Thyroid gland (tissue), 4 donors: ENCODE measurements at regions not wholly inside any gene's neighbourhood (a gene's known extent, or its start where the extent isn't known, plus 50 kb on each side); places are given as distances from the start of the nearest gene placed in this dataset.

Experiments used
- DNase-seq, 2 donors: peaks; one replicate each; pipeline ENCODE4 v3.0.0-alpha.2; 2019
- H3K27ac ChIP-seq, 3 donors: fragments of 200-600 bp; sonication (generic); 1 replicate in 2 of 3; 2 replicates in 1 of 3; pipeline ENCODE4 v1.5.1; 2016 to 2019; ENCODE audit warnings: mild to moderate bottlenecking in 1 of 3, moderate library complexity in 1 of 3
- H3K27me3 ChIP-seq: fragments of 200-600 bp; sonication (generic); one replicate; pipeline ENCODE4 v1.5.1; 2019
- H3K36me3 ChIP-seq, 2 donors: fragments of 200-600 bp; sonication (generic); one replicate each; pipeline ENCODE4 v1.5.1; 2016 to 2019
- H3K4me1 ChIP-seq, 2 donors: fragments of 200-600 bp; sonication (generic); one replicate each; pipeline ENCODE4 v1.5.1; 2017 to 2019
- H3K4me3 ChIP-seq, 3 donors: fragments of 200-600 bp; sonication (generic); replicated peaks in 1 of 3; 1 replicate in 2 of 3; 2 replicates in 1 of 3; pipeline ENCODE4 v1.5.1; 2016; ENCODE audit warnings: mild to moderate bottlenecking in 1 of 3
- H3K9me3 ChIP-seq: fragments of 200-600 bp; sonication (generic); one replicate; pipeline ENCODE4 v1.5.1; 2017
- POLR2A ChIP-seq, 2 donors: fragments of 450-650 bp; IDR thresholded peaks; one replicate each; pipeline ENCODE4 v1.6.1; 2017; ENCODE audit warnings: antibody characterized with exemption in 2 of 2, mild to moderate bottlenecking in 2 of 2, moderate library complexity in 1 of 2
- WGBS, 2 donors: methylation state at CpG; one replicate each; pipeline ENCODE4 v1.1.5; 2017; 5-methylcytosine and 5-hydroxymethylcytosine counted together
- intact Hi-C: fragments of 100-400 bp; cut with DNase I; formaldehyde crosslinking; loops from one replicate; pipeline ENCODE4 v1.15.1; 2023
- TF ChIP-seq, protein P1 (sequence below), 6 experiments: fragments of 200-600 bp in 3 of 6; fragments of 450-650 bp in 3 of 6; sonication (generic) in 3 of 6; IDR thresholded peaks; one replicate each; pipeline ENCODE4 v1.5.1; 2016 to 2019; ENCODE audit warnings: antibody characterized with exemption in 6 of 6, mild to moderate bottlenecking in 2 of 6, inconsistent platforms in 1 of 6, moderate library complexity in 1 of 6

DNA sequence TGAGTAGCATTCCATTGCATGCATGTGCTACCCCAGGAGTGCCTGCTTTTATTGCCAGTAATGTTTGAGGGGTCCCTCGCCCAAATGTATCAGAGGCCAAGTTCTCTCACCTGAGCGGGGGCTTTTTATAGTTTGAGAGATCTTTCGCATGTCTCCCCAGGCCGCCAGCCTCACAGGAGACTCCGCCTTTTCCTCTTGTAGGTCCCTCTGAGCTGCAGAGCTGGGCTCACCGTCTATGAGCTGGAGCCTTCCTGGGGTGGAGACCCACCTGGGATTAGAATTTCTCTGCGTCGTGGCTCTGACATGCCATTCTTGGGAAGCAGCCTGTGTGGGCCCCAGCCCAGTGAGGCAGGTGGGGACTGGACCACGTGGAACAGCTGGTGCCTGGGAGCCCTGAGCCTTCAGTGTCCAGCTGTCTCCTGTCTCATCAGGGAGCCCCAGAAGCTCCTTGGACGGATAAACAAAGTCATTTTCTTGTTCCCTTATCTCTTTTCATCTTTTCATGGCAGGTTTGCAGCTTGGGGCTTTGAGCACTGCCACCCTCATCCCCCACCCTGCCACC, 261.7 kb upstream of the CRY1 start:
- TF ChIP-seq, protein P1, sequence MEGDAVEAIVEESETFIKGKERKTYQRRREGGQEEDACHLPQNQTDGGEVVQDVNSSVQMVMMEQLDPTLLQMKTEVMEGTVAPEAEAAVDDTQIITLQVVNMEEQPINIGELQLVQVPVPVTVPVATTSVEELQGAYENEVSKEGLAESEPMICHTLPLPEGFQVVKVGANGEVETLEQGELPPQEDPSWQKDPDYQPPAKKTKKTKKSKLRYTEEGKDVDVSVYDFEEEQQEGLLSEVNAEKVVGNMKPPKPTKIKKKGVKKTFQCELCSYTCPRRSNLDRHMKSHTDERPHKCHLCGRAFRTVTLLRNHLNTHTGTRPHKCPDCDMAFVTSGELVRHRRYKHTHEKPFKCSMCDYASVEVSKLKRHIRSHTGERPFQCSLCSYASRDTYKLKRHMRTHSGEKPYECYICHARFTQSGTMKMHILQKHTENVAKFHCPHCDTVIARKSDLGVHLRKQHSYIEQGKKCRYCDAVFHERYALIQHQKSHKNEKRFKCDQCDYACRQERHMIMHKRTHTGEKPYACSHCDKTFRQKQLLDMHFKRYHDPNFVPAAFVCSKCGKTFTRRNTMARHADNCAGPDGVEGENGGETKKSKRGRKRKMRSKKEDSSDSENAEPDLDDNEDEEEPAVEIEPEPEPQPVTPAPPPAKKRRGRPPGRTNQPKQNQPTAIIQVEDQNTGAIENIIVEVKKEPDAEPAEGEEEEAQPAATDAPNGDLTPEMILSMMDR (IDR thresholded peaks at IDR 0.05), result no peak
- no peak for TF ChIP-seq POLR2A (IDR thresholded peaks at IDR 0.05)
- WGBS, 2 donors, result 78 to 86% methylated on average over 9 to 10 of the region's 10 CpGs
- Histone ChIP-seq H3K9me3 (no peaks in the 10 kb centered on the region), H3K36me3 (no peaks in the 10 kb centered on the region), H3K4me1 (peaks cover 0 to 20% of the 10 kb centered on the region in 2 donors), H3K27me3 (no peaks in the 10 kb centered on the region), H3K27ac (peak overlapping the region in 1 of 3 donors; percentile 5), H3K4me3 (no peak overlapping the region)
- intact Hi-C loops, result no loop called here
- no peak for DNase-seq

DNA sequence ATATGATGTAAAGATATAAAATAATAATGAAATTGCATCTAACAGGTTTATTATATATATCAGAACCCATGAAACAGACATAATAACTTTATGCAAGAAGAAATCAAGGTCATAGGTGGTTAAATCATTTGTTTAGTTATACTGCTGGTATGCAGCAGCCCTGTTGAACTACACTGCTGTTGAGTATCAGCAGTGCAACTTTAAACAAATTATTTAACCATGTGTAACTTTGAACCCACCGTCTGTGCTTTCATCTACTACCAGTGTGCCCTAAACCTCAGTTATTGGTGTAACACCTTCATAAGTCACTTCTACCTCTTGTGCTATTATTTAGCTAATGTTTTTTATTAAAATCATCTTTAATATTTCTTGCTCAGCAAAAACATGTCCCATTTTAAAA, 262.3 kb upstream of the CRY1 start:
- Histone ChIP-seq H3K27me3 (no peaks in the 10 kb centered on the region), H3K27ac (no peak overlapping the region), H3K4me1 (peaks cover 0 to 20% of the 10 kb centered on the region in 2 donors), H3K9me3 (no peaks in the 10 kb centered on the region), H3K4me3 (no peak overlapping the region), H3K36me3 (no peaks in the 10 kb centered on the region)
- TF ChIP-seq POLR2A (IDR thresholded peaks at IDR 0.05), result no peak
- TF ChIP-seq, protein P1 (IDR thresholded peaks at IDR 0.05), result no peak
- intact Hi-C loops, result no loop called here
- no peak for DNase-seq
- 23 to 40% methylated on average over 1 of the region's 1 CpG for WGBS, 2 donors

DNA sequence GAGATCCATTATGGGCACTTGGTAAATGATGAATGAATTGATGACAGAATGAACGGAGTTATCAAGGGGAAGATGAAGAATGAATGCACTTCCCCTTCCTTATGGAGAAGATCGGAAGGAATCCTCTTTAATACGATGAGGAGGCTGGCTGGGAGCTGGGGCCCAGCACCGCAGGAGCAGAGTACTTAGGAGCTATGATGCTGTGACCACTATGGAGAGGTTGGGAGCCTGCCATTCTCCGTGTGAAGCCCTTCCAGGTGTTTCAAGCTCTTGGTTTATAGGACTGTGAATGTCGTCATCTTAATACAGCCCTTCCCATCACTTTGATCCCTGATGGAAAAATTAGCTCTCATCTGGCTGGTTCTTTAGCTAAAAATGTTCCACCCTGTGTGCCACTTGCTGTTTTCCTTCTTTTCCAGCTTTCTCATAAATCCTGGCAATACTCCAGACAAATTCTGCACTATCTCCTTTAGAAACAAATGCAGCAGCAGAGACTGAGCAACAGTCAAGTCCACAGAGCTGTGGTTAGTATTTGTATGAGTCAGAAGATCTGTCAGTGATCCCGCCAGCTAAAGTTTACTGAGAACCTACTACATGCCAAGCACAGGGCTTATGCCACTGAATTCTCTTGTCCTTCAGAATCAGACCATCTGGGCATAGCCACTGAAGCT, 263.1 kb upstream of the CRY1 start:
- Histone ChIP-seq H3K4me3 (no peak overlapping the region), H3K9me3 (no peaks in the 10 kb centered on the region), H3K36me3 (no peaks in the 10 kb centered on the region), H3K27ac (no peak overlapping the region), H3K4me1 (peaks cover 0 to 20% of the 10 kb centered on the region in 2 donors), H3K27me3 (no peaks in the 10 kb centered on the region)
- no peak for TF ChIP-seq POLR2A (IDR thresholded peaks at IDR 0.05)
- TF ChIP-seq, protein P1 (IDR thresholded peaks at IDR 0.05), result no peak
- peak; percentile 42 to 51 for DNase-seq
- intact Hi-C loops, result no loop called here
- 61 to 62% methylated on average over 7 of the region's 7 CpGs for WGBS, 2 donors

DNA sequence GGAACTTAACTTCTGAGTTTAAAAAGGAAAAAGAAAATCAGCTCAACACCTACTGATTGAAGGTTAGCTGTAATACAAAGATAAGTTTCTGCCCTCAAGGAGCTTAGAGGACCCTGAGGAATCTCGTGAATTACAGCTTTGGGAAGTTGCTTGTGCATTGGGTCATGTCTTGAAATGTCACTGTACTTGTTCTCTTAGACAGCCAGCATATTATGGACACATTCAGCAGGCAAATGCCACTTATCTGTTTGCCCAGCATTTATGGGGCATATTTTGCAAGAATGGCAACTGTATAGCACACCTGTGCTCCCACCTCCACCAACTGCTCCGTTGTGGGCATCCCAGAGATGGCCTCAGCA, 263.6 kb upstream of the CRY1 start:
- Histone ChIP-seq H3K27me3 (no peaks in the 10 kb centered on the region), H3K4me3 (no peak overlapping the region), H3K36me3 (no peaks in the 10 kb centered on the region), H3K27ac (no peak overlapping the region), H3K9me3 (no peaks in the 10 kb centered on the region), H3K4me1 (peaks cover 0 to 20% of the 10 kb centered on the region in 2 donors)
- WGBS, 2 donors, result 55 to 82% methylated on average over 2 of the region's 2 CpGs
- TF ChIP-seq, protein P1 (IDR thresholded peaks at IDR 0.05), result no peak
- TF ChIP-seq POLR2A (IDR thresholded peaks at IDR 0.05), result no peak
- intact Hi-C loops, result no loop called here
- DNase-seq, result no peak

- Histone ChIP-seq H3K4me1 (peaks cover 0 to 14% of the 10 kb centered on the region in 2 donors), H3K36me3 (no peaks in the 10 kb centered on the region), H3K27ac (no peak overlapping the region), H3K9me3 (no peaks in the 10 kb centered on the region), H3K27me3 (no peaks in the 10 kb centered on the region), H3K4me3 (no peak overlapping the region)
- intact Hi-C loops, result no loop called here
- DNase-seq, result no peak
- no peak for TF ChIP-seq POLR2A (IDR thresholded peaks at IDR 0.05)
- TF ChIP-seq, protein P1 (IDR thresholded peaks at IDR 0.05), result no peak
- WGBS, 2 donors, result 82 to 85% methylated on average over 4 of the region's 4 CpGs
Observed at GRCh38 chr12:107359382-107359781, 266.0 kb upstream of the CRY1 start.
